NCI-H524 (cell line): ENCODE measurements at regions not wholly inside any gene's neighbourhood (a gene's known extent, or its start where the extent isn't known, plus 50 kb on each side); places are given as distances from the start of the nearest gene placed in this dataset.
"Not testable (repeated sequence)": the region's sequence is repeated elsewhere in the genome, so short reads cannot be mapped to it uniquely, and the experiment has no call there.

Experiments used
- DNase-seq, 2 experiments: peaks; one replicate each; lab custom pipeline; 2025; lab: John Stamatoyannopoulos, UW

- no peak for DNase-seq
These were observed 330.6 kb upstream of the EPHA6 start for GRCh38 chr3:96483781-96484180.

- DNase-seq: no peak
These were observed 325.7 kb upstream of the EPHA6 start for GRCh38 chr3:96488708-96489107.

- DNase-seq: no peak
These were observed 323.4 kb upstream of the EPHA6 start for GRCh38 chr3:96491023-96491422.

- no peak for DNase-seq
These were observed 322.5 kb upstream of the EPHA6 start for GRCh38 chr3:96491868-96492267.

GRCh38 chr3:96510334-96510733, 304.1 kb upstream of the EPHA6 start:
- no peak for DNase-seq

- DNase-seq: no peak
These were observed 277.2 kb upstream of the EPHA6 start for GRCh38 chr3:96537165-96537564.

- no peak for DNase-seq
These were observed 276.2 kb upstream of the EPHA6 start for GRCh38 chr3:96538186-96538585.

- no peak for DNase-seq
These were observed 266.3 kb upstream of the EPHA6 start for GRCh38 chr3:96548073-96548472.

- no peak for DNase-seq
These were observed 237.5 kb upstream of the EPHA6 start for GRCh38 chr3:96576935-96577334.

GRCh38 chr3:96584066-96584465, 230.3 kb upstream of the EPHA6 start:
- no peak for DNase-seq

GRCh38 chr3:96606865-96607264, 207.5 kb upstream of the EPHA6 start:
- not testable (repeated sequence) for DNase-seq

- no peak for DNase-seq
These were observed 194.9 kb upstream of the EPHA6 start for GRCh38 chr3:96619475-96619874.

GRCh38 chr3:96622878-96623277, 191.5 kb upstream of the EPHA6 start:
- DNase-seq: peak in 1 of 2 experiments; percentile 42

GRCh38 chr3:96631050-96631449, 183.3 kb upstream of the EPHA6 start:
- DNase-seq: no peak

GRCh38 chr3:96646596-96646995, 167.8 kb upstream of the EPHA6 start:
- DNase-seq: no peak

- DNase-seq: no peak
These were observed 156.7 kb upstream of the EPHA6 start for GRCh38 chr3:96657710-96658109.

- not testable (repeated sequence) for DNase-seq
These were observed 142.4 kb upstream of the EPHA6 start for GRCh38 chr3:96671861-96672595.

- DNase-seq: no peak
These were observed 137.2 kb upstream of the EPHA6 start for GRCh38 chr3:96677156-96677555.

GRCh38 chr3:96678325-96678724, 136.1 kb upstream of the EPHA6 start:
- DNase-seq: no peak

GRCh38 chr3:96700322-96701315, 113.8 kb upstream of the EPHA6 start:
- no peak for DNase-seq

GRCh38 chr3:96705895-96706294, 108.5 kb upstream of the EPHA6 start:
- peak in 1 of 2 experiments; percentile 42 for DNase-seq

- peak; percentile 52 to 79 for DNase-seq
These were observed 107.9 kb upstream of the EPHA6 start for GRCh38 chr3:96706509-96706908.

- no peak for DNase-seq
These were observed 102.6 kb upstream of the EPHA6 start for GRCh38 chr3:96711816-96712215.
